Hepatocyte (in vitro differentiated cells): ENCODE measurements at regions not wholly inside any gene's neighbourhood (a gene's known extent, or its start where the extent isn't known, plus 50 kb on each side); places are given as distances from the start of the nearest gene placed in this dataset.

Source experiments
- CTCF ChIP-seq: fragments of 200-600 bp; sonication (generic); IDR thresholded peaks from 2 replicates; pipeline ENCODE4 v1.5.1; 2016; ENCODE audit warnings: antibody characterized with exemption, mild to moderate bottlenecking; ENCODE audit not compliant: poor library complexity
- EZH2phosphoT487 ChIP-seq: fragments of 200-600 bp; sonication (generic); IDR thresholded peaks from one replicate; pipeline ENCODE4 v1.6.1; 2018; ENCODE audit warnings: antibody characterized with exemption, mild to moderate bottlenecking, low read depth, moderate library complexity; ENCODE audit not compliant: unreplicated experiment, severe bottlenecking

- no peak for TF ChIP-seq CTCF
- no peak for TF ChIP-seq EZH2phosphoT487
Measured at GRCh38 chr9:19937121-19937520, 148.3 kb upstream of the SLC24A2 start.
